ENCODE measurements at regions not wholly inside any gene's neighbourhood (a gene's known extent, or its start where the extent isn't known, plus 50 kb on each side); places are given as distances from the start of the nearest gene placed in this dataset.
A peak's percentile ranks its signal among the peaks of the same experiment; 100 is the strongest.
"Not testable (repeated sequence)": the region's sequence is repeated elsewhere in the genome, so short reads cannot be mapped to it uniquely, and the experiment has no call there.

GRCh38 chr3:74041068-74041675 is 416.4 kb upstream of the PDZRN3 start:
- no peak for ATAC-seq
- intact Hi-C loops (cut with DNase I), result no loop called here
- DNase-seq (ENCODE audit: low spot score), result no peak

- intact Hi-C loops (cut with DNase I), result no loop called here
- ATAC-seq (no peak), DNase-seq (ENCODE audit: low spot score) (no peak)
Measured at GRCh38 chr3:74039105-74039504, 414.4 kb upstream of the PDZRN3 start.

- intact Hi-C loops (cut with DNase I), result no loop called here
- no peak for ATAC-seq
Measured at GRCh38 chr3:74036568-74036967, 411.8 kb upstream of the PDZRN3 start.

GRCh38 chr3:74036102-74036501 is 411.4 kb upstream of the PDZRN3 start:
- ATAC-seq (no peak), DNase-seq (ENCODE audit: low spot score) (no peak)
- intact Hi-C loops (cut with DNase I), result no loop called here

More at GRCh38 chr3:74036568-74036967, 411.8 kb upstream of the PDZRN3 start:
- DNase-seq (ENCODE audit: low spot score), result no peak

GRCh38 chr3:74033806-74034205 is 409.1 kb upstream of the PDZRN3 start:
- ATAC-seq, result peak; percentile 15
- DNase-seq (ENCODE audit: low spot score), result no peak
- intact Hi-C loops (cut with DNase I), result no loop called here

GRCh38 chr3:74033381-74033780 is 408.6 kb upstream of the PDZRN3 start:
- intact Hi-C loops (cut with DNase I), result no loop called here
- DNase-seq (ENCODE audit: low spot score), result no peak
- ATAC-seq, result peak; percentile 73

GRCh38 chr3:74027121-74027520 is 402.4 kb upstream of the PDZRN3 start:
- ATAC-seq (no peak), DNase-seq (ENCODE audit: low spot score) (no peak)
- intact Hi-C loops (cut with DNase I), result no loop called here

- intact Hi-C loops (cut with DNase I), result no loop called here
- ATAC-seq (no peak), DNase-seq (ENCODE audit: low spot score) (no peak)
Measured at GRCh38 chr3:74023395-74023794, 398.7 kb upstream of the PDZRN3 start.

GRCh38 chr3:74021449-74021848 is 396.7 kb upstream of the PDZRN3 start:
- no peak for DNase-seq (ENCODE audit: low spot score)
- intact Hi-C loops (cut with DNase I), result no loop called here
- ATAC-seq, result no peak

- intact Hi-C loops (cut with DNase I), result no loop called here
- no peak for ATAC-seq
- DNase-seq (ENCODE audit: low spot score), result no peak
Measured at GRCh38 chr3:74009961-74010844, 385.5 kb upstream of the PDZRN3 start.

- DNase-seq (ENCODE audit: low spot score) (no peak), ATAC-seq (no peak)
- intact Hi-C loops (cut with DNase I), result no loop called here
Measured at GRCh38 chr3:74004386-74004785, 379.6 kb upstream of the PDZRN3 start.

GRCh38 chr3:74003734-74004133 is 379.0 kb upstream of the PDZRN3 start:
- intact Hi-C loops (cut with DNase I), result no loop called here
- DNase-seq (ENCODE audit: low spot score) (no peak), ATAC-seq (no peak)

- DNase-seq (ENCODE audit: low spot score) (no peak), ATAC-seq (no peak)
- intact Hi-C loops (cut with DNase I), result no loop called here
Measured at GRCh38 chr3:74001436-74001835, 376.7 kb upstream of the PDZRN3 start.

GRCh38 chr3:74000725-74001124 is 376.0 kb upstream of the PDZRN3 start:
- no peak for DNase-seq (ENCODE audit: low spot score)
- intact Hi-C loops (cut with DNase I), result no loop called here
- peak; percentile 69 for ATAC-seq

- intact Hi-C loops (cut with DNase I), result no loop called here
Measured at GRCh38 chr3:73999501-73999900, 374.8 kb upstream of the PDZRN3 start.

GRCh38 chr3:73990691-73991090 is 365.9 kb upstream of the PDZRN3 start:
- DNase-seq (ENCODE audit: low spot score); intact Hi-C loops (cut with DNase I); ATAC-seq: not testable (repeated sequence)

More at GRCh38 chr3:73999501-73999900, 374.8 kb upstream of the PDZRN3 start:
- no peak for ATAC-seq
- no peak for DNase-seq (ENCODE audit: low spot score)

- ATAC-seq (peak; percentile 57), DNase-seq (ENCODE audit: low spot score) (no peak)
- intact Hi-C loops (cut with DNase I), result no loop called here
Measured at GRCh38 chr3:73966733-73967132, 342.0 kb upstream of the PDZRN3 start.

- intact Hi-C loops (cut with DNase I), result no loop called here
- DNase-seq (ENCODE audit: low spot score) (no peak), ATAC-seq (no peak)
Measured at GRCh38 chr3:73964818-73965217, 340.1 kb upstream of the PDZRN3 start.

GRCh38 chr3:73955494-73956070 is 330.8 kb upstream of the PDZRN3 start:
- DNase-seq (ENCODE audit: low spot score), result no peak
- intact Hi-C loops (cut with DNase I), result no loop called here
- peak; percentile 71 for ATAC-seq

- no peak for ATAC-seq
- intact Hi-C loops (cut with DNase I), result loop anchor here (5.0 kb wide), 1 partner anchor 537 kb away; no protein-coding TSS in a partner anchor
- DNase-seq (ENCODE audit: low spot score), result no peak
Measured at GRCh38 chr3:73954506-73954905, 329.8 kb upstream of the PDZRN3 start.

Measured in sciatic nerve (tissue), 2 donors.